ENCODE measurements at regions not wholly inside any gene's neighbourhood (a gene's known extent, or its start where the extent isn't known, plus 50 kb on each side); places are given as distances from the start of the nearest gene placed in this dataset.

GRCh38 chr2:37553411-37554154 lies 117.9 kb downstream of the CDC42EP3 start:
- no peaks in the 10 kb centered on the region for H3K4me1 ChIP-seq (ENCODE audit: control insufficient read depth in 1 of 2, insufficient read depth in 2 of 2, low read length in 2 of 2)

GRCh38 chr2:37554155-37554510 lies 117.3 kb downstream of the CDC42EP3 start:
- no peak overlapping the region for H3K9ac ChIP-seq (ENCODE audit: low read depth in 1 of 2, low read length in 2 of 2)
- no peaks in the 10 kb centered on the region for H3K9me3 ChIP-seq (ENCODE audit: control insufficient read depth in 1 of 2, low read length in 2 of 2)
- no peaks in the 10 kb centered on the region for H3K27me3 ChIP-seq (ENCODE audit: control insufficient read depth in 1 of 2, insufficient read depth in 2 of 2, low read length in 2 of 2)
- H3K27ac ChIP-seq (ENCODE audit: low read depth, low read length): no peak overlapping the region
- H3K36me3 ChIP-seq (ENCODE audit: control insufficient read depth in 1 of 2, insufficient read depth in 2 of 2, low read length in 2 of 2): no peaks in the 10 kb centered on the region
- H3K4me3 ChIP-seq (ENCODE audit: low read depth in 1 of 2, low read length in 2 of 2): no peak overlapping the region
- H3K4me1 ChIP-seq (ENCODE audit: control insufficient read depth in 1 of 2, insufficient read depth in 2 of 2, low read length in 2 of 2): no peaks in the 10 kb centered on the region

More at GRCh38 chr2:37553411-37554154, 117.9 kb downstream of the CDC42EP3 start:
- Histone ChIP-seq H3K27me3 (ENCODE audit: control insufficient read depth in 1 of 2, insufficient read depth in 2 of 2, low read length in 2 of 2) (no peaks in the 10 kb centered on the region), H3K36me3 (ENCODE audit: control insufficient read depth in 1 of 2, insufficient read depth in 2 of 2, low read length in 2 of 2) (no peaks in the 10 kb centered on the region), H3K4me3 (ENCODE audit: low read depth in 1 of 2, low read length in 2 of 2) (no peak overlapping the region), H3K9me3 (ENCODE audit: control insufficient read depth in 1 of 2, low read length in 2 of 2) (no peaks in the 10 kb centered on the region), H3K27ac (ENCODE audit: low read depth, low read length) (no peak overlapping the region), H3K9ac (ENCODE audit: low read depth in 1 of 2, low read length in 2 of 2) (no peak overlapping the region)

DNA sequence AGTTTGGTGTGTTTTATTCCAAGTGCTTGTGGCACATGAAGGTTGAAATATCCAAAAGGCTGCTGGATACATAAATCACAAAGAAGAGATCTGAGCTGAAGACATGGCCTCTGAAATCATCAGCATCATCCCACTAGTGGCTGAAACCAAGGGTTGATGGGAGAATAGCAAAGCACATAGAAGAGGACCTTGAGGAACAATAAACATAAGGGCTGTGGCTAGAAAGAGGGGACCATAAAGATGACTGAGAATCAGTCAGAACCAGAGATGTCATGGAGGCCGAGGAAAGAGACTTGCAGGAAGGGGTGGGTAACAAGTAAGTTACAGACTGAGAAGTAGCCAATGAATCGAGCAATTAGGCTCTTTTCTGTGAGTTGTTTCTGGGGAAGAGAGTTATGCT lies 116.8 kb downstream of the CDC42EP3 start:
- Histone ChIP-seq H3K36me3 (ENCODE audit: control insufficient read depth in 1 of 2, insufficient read depth in 2 of 2, low read length in 2 of 2) (no peaks in the 10 kb centered on the region), H3K27ac (ENCODE audit: low read depth, low read length) (no peak overlapping the region), H3K9me3 (ENCODE audit: control insufficient read depth in 1 of 2, low read length in 2 of 2) (no peaks in the 10 kb centered on the region), H3K9ac (ENCODE audit: low read depth in 1 of 2, low read length in 2 of 2) (no peak overlapping the region), H3K4me1 (ENCODE audit: control insufficient read depth in 1 of 2, insufficient read depth in 2 of 2, low read length in 2 of 2) (no peaks in the 10 kb centered on the region), H3K27me3 (ENCODE audit: control insufficient read depth in 1 of 2, insufficient read depth in 2 of 2, low read length in 2 of 2) (no peaks in the 10 kb centered on the region), H3K4me3 (ENCODE audit: low read depth in 1 of 2, low read length in 2 of 2) (no peak overlapping the region)

DNA sequence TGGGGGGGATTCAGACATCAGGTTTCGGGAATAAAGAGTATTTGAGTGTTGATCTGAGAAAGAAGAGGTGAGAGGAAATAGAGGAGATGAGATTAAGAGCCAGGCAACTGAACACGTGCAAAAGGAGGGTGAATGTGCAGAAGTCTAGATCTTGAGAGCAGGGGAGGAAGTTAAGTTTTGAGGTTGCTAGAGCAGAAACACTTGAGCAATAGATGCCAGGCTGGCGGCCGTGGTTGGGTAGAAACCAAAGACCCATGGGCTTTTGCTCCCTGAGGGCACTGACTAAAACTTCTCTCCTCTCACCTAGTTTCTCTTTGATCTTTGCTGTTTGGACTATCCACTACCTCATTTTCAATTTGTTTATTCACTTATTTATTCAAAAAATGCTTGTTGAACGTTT lies 116.0 kb downstream of the CDC42EP3 start:
- Histone ChIP-seq H3K9me3 (ENCODE audit: control insufficient read depth in 1 of 2, low read length in 2 of 2) (no peaks in the 10 kb centered on the region), H3K4me1 (ENCODE audit: control insufficient read depth in 1 of 2, insufficient read depth in 2 of 2, low read length in 2 of 2) (no peaks in the 10 kb centered on the region), H3K27me3 (ENCODE audit: control insufficient read depth in 1 of 2, insufficient read depth in 2 of 2, low read length in 2 of 2) (no peaks in the 10 kb centered on the region), H3K36me3 (ENCODE audit: control insufficient read depth in 1 of 2, insufficient read depth in 2 of 2, low read length in 2 of 2) (no peaks in the 10 kb centered on the region), H3K9ac (ENCODE audit: low read depth in 1 of 2, low read length in 2 of 2) (no peak overlapping the region), H3K27ac (ENCODE audit: low read depth, low read length) (no peak overlapping the region), H3K4me3 (ENCODE audit: low read depth in 1 of 2, low read length in 2 of 2) (no peak overlapping the region)

DNA sequence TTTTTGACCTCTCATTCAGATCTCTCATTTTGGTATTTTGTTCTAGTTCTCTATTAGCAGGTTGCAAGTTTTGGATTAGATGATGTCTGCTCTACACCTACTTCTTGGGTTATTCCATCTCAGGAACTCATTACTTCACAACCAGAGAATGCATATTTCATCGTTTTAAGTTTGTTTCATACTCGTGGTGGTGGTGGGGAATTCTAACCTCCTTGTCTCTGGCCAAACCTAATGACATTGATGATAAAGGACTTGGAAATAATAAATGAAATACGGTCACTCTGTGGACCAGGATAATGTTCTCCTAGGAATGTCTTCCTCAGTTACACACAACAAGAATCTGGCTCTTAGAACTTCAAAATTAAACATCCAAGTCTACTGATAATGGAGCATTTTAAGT lies 115.2 kb downstream of the CDC42EP3 start:
- Histone ChIP-seq H3K27ac (ENCODE audit: low read depth, low read length) (no peak overlapping the region), H3K27me3 (ENCODE audit: control insufficient read depth in 1 of 2, insufficient read depth in 2 of 2, low read length in 2 of 2) (no peaks in the 10 kb centered on the region), H3K36me3 (ENCODE audit: control insufficient read depth in 1 of 2, insufficient read depth in 2 of 2, low read length in 2 of 2) (no peaks in the 10 kb centered on the region), H3K9ac (ENCODE audit: low read depth in 1 of 2, low read length in 2 of 2) (no peak overlapping the region), H3K9me3 (ENCODE audit: control insufficient read depth in 1 of 2, low read length in 2 of 2) (no peaks in the 10 kb centered on the region), H3K4me1 (ENCODE audit: control insufficient read depth in 1 of 2, insufficient read depth in 2 of 2, low read length in 2 of 2) (no peaks in the 10 kb centered on the region), H3K4me3 (ENCODE audit: low read depth in 1 of 2, low read length in 2 of 2) (no peak overlapping the region)

- H3K9ac ChIP-seq (ENCODE audit: low read depth in 1 of 2, low read length in 2 of 2): no peak overlapping the region
- H3K4me1 ChIP-seq (ENCODE audit: control insufficient read depth in 1 of 2, insufficient read depth in 2 of 2, low read length in 2 of 2): no peaks in the 10 kb centered on the region
- H3K27ac ChIP-seq (ENCODE audit: low read depth, low read length): no peak overlapping the region
- no peaks in the 10 kb centered on the region for H3K36me3 ChIP-seq (ENCODE audit: control insufficient read depth in 1 of 2, insufficient read depth in 2 of 2, low read length in 2 of 2)
- no peak overlapping the region for H3K4me3 ChIP-seq (ENCODE audit: low read depth in 1 of 2, low read length in 2 of 2)
- H3K27me3 ChIP-seq (ENCODE audit: control insufficient read depth in 1 of 2, insufficient read depth in 2 of 2, low read length in 2 of 2): no peaks in the 10 kb centered on the region
- H3K9me3 ChIP-seq (ENCODE audit: control insufficient read depth in 1 of 2, low read length in 2 of 2): no peaks in the 10 kb centered on the region
These were observed 112.8 kb downstream of the CDC42EP3 start for GRCh38 chr2:37558623-37559022.

DNA sequence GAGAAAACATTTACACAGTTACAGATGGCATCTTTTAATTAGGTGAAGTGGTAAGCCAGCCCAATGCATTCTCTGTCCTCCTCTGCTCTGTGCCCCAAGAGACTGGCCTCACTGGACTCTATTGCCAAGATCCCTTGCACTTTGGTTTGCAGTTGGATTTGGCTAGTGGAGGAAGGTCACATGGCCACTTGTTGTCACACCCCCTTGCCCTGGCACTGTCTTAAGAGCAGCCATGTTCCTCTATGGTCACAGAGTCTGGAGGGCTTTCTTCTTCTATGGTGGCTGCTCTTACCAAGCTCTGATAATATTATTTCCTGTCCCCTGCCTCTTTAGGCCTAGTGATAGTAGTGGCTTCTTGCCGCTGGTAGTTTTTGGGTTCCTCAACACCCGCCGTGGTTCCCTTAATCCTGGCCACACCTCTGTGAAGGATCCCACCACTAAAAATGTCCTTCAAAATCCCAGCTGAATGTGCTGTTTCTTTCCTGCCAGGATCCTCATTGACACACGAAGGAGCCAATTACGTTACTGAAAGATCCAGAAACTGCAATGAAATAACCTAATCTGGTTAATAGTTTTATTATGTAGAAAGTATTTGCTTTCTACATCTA lies 111.1 kb downstream of the CDC42EP3 start:
- H3K27ac ChIP-seq (ENCODE audit: low read depth, low read length): no peak overlapping the region
- no peak overlapping the region for H3K9ac ChIP-seq (ENCODE audit: low read depth in 1 of 2, low read length in 2 of 2)
- H3K4me1 ChIP-seq (ENCODE audit: control insufficient read depth in 1 of 2, insufficient read depth in 2 of 2, low read length in 2 of 2): no peaks in the 10 kb centered on the region
- no peaks in the 10 kb centered on the region for H3K9me3 ChIP-seq (ENCODE audit: control insufficient read depth in 1 of 2, low read length in 2 of 2)
- no peaks in the 10 kb centered on the region for H3K36me3 ChIP-seq (ENCODE audit: control insufficient read depth in 1 of 2, insufficient read depth in 2 of 2, low read length in 2 of 2)
- no peak overlapping the region for H3K4me3 ChIP-seq (ENCODE audit: low read depth in 1 of 2, low read length in 2 of 2)
- no peaks in the 10 kb centered on the region for H3K27me3 ChIP-seq (ENCODE audit: control insufficient read depth in 1 of 2, insufficient read depth in 2 of 2, low read length in 2 of 2)

DNA sequence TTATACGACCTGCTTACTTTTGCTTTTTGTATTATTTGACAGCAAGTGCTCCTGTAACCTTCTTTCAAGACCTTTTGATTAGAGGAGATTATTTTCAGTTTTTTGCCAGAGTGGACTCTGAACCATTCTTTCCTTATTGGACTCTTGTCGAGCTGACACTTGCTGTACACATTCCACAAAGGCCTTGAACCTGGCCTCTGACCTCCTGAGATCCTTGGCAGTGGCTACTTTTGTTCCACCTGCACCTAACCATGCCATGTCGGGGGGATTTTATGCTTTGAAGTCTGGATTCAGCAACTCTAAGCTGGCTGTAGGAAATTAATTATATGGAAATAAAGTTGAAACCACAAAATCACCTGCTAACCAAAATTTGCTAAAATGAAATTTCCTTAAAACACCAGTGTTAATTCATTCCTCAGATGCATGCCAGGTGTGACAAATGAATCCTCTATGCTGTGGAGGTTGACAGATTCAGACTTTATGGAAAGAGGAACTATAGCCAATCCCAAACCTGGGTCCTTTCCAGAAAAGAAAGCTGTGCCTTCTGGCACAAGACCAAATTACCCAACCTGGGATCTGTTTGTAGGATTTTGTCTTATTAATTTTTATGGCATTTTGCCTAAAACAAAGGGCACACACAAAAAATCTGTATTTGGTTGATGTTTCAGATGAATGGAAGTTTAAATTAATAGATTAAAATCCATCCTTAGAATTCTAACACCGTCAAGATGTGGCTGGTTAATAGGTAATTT lies 110.4 kb downstream of the CDC42EP3 start:
- Histone ChIP-seq H3K36me3 (ENCODE audit: control insufficient read depth in 1 of 2, insufficient read depth in 2 of 2, low read length in 2 of 2) (no peaks in the 10 kb centered on the region), H3K9me3 (ENCODE audit: control insufficient read depth in 1 of 2, low read length in 2 of 2) (no peaks in the 10 kb centered on the region), H3K4me3 (ENCODE audit: low read depth in 1 of 2, low read length in 2 of 2) (no peak overlapping the region), H3K27ac (ENCODE audit: low read depth, low read length) (no peak overlapping the region), H3K4me1 (ENCODE audit: control insufficient read depth in 1 of 2, insufficient read depth in 2 of 2, low read length in 2 of 2) (no peaks in the 10 kb centered on the region), H3K27me3 (ENCODE audit: control insufficient read depth in 1 of 2, insufficient read depth in 2 of 2, low read length in 2 of 2) (no peaks in the 10 kb centered on the region), H3K9ac (ENCODE audit: low read depth in 1 of 2, low read length in 2 of 2) (no peak overlapping the region)

DNA sequence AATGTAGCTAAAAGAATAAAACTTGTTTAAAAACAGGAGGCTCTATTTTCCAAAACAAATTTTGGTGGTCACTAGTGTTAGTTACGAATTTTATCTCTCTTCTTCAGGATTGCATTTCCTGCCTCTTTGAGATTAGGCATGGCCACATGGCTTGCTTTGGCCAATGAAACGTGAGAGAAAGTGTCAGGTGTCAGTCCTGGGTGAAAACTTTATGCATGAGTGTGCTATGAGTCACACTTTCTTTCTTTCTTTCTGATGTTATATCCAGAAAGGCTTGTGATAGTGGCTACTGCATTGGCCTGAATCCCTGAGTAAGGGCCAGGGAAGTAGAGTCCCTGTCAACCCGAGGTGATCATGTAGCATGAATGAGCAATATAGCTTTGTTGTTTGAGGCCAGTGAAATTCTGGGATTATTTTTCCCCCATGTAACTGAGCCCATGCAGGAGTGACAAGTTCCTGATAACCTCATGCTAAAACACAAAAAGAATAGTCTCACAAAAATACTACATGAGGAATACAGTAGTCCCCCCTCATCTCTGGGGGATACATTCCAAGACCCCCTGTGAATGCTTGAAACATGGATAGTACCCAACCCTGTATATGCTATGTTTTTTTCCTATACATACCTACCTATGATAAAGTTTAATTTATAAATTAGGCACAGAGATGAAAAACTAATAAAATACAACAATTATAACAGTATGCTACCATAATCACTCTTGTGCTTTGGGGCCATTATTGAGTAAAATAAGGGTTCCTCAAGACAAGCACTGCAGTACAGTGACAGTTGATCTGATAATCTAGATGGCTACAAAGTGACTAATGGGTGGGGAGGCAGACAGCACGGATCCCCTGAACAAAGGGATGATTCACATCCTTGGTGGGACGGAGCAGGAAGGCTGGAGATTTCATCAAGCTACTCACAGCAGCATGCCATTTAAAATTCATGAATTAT lies 109.5 kb downstream of the CDC42EP3 start:
- no peaks in the 10 kb centered on the region for H3K4me1 ChIP-seq (ENCODE audit: control insufficient read depth in 1 of 2, insufficient read depth in 2 of 2, low read length in 2 of 2)
- no peaks in the 10 kb centered on the region for H3K36me3 ChIP-seq (ENCODE audit: control insufficient read depth in 1 of 2, insufficient read depth in 2 of 2, low read length in 2 of 2)
- no peak overlapping the region for H3K4me3 ChIP-seq (ENCODE audit: low read depth in 1 of 2, low read length in 2 of 2)
- no peak overlapping the region for H3K9ac ChIP-seq (ENCODE audit: low read depth in 1 of 2, low read length in 2 of 2)
- no peaks in the 10 kb centered on the region for H3K9me3 ChIP-seq (ENCODE audit: control insufficient read depth in 1 of 2, low read length in 2 of 2)
- H3K27ac ChIP-seq (ENCODE audit: low read depth, low read length): no peak overlapping the region
- H3K27me3 ChIP-seq (ENCODE audit: control insufficient read depth in 1 of 2, insufficient read depth in 2 of 2, low read length in 2 of 2): no peaks in the 10 kb centered on the region

Measured in duodenal mucosa (tissue), 2 donors.